ENCODE measurements at regions not wholly inside any gene's neighbourhood (a gene's known extent, or its start where the extent isn't known, plus 50 kb on each side); places are given as distances from the start of the nearest gene placed in this dataset.
"Not testable (repeated sequence)": the region's sequence is repeated elsewhere in the genome, so short reads cannot be mapped to it uniquely, and the experiment has no call there.

GRCh38 chr4:188976644-188977115 lies 837.4 kb downstream of the TRIML1 start:
- Histone ChIP-seq H3K27me3 (no peaks in the 10 kb centered on the region), H3K9me3 (no peaks in the 10 kb centered on the region), H3K4me3 (no peak overlapping the region), H3K36me3 (no peaks in the 10 kb centered on the region), H3K27ac (replicated peaks in 1 of 4) (no peak overlapping the region), H3K4me1 (peaks cover 0 to 10% (median 10%) of the 10 kb centered on the region in 4 donors)
- intact Hi-C loops (cut with DNase I) = no loop called here
- TF ChIP-seq POLR2A (IDR thresholded peaks at IDR 0.05; ENCODE audit: low read depth) (no peak), CTCF (IDR thresholded peaks at IDR 0.05) (no peak), POLR2AphosphoS5 (IDR thresholded peaks at IDR 0.05) (no peak), EP300 (IDR thresholded peaks at IDR 0.05) (no peak)
- WGBS = 20% methylated on average over 2 of the region's 2 CpGs
- DNase-seq (ENCODE audit: extremely low spot score) = no peak

GRCh38 chr4:188977232-188977631 lies 838.0 kb downstream of the TRIML1 start:
- H3K27ac ChIP-seq (replicated peaks in 1 of 4); H3K4me3 ChIP-seq; H3K36me3 ChIP-seq; intact Hi-C loops (cut with DNase I); H3K27me3 ChIP-seq; H3K9me3 ChIP-seq; DNase-seq (ENCODE audit: extremely low spot score): not testable (repeated sequence)
- H3K4me1 ChIP-seq = peaks cover 0 to 10% (median 10%) of the 10 kb centered on the region in 4 donors
- 84% methylated on average over 6 of the region's 6 CpGs for WGBS

GRCh38 chr4:188984518-188984917 lies 845.3 kb downstream of the TRIML1 start:
- intact Hi-C loops (cut with DNase I) = no loop called here
- 91% methylated on average over 1 of the region's 1 CpG for WGBS
- Histone ChIP-seq H3K27ac (replicated peaks in 1 of 4) (no peak overlapping the region), H3K36me3 (no peaks in the 10 kb centered on the region), H3K4me1 (peaks cover 0 to 5% (median 0%) of the 10 kb centered on the region in 4 donors), H3K9me3 (no peaks in the 10 kb centered on the region), H3K4me3 (no peak overlapping the region), H3K27me3 (no peaks in the 10 kb centered on the region)
- TF ChIP-seq POLR2AphosphoS5 (IDR thresholded peaks at IDR 0.05) (no peak), POLR2A (IDR thresholded peaks at IDR 0.05; ENCODE audit: low read depth) (no peak), CTCF (IDR thresholded peaks at IDR 0.05) (no peak), EP300 (IDR thresholded peaks at IDR 0.05) (no peak)
- DNase-seq (ENCODE audit: extremely low spot score) = no peak

GRCh38 chr4:188986271-188986689 lies 847.0 kb downstream of the TRIML1 start:
- Histone ChIP-seq H3K27me3 (no peaks in the 10 kb centered on the region), H3K36me3 (no peaks in the 10 kb centered on the region), H3K27ac (replicated peaks in 1 of 4) (no peak overlapping the region), H3K4me3 (no peak overlapping the region), H3K4me1 (peaks cover 0 to 5% (median 0%) of the 10 kb centered on the region in 4 donors), H3K9me3 (no peaks in the 10 kb centered on the region)
- intact Hi-C loops (cut with DNase I) = no loop called here
- TF ChIP-seq POLR2A (IDR thresholded peaks at IDR 0.05; ENCODE audit: low read depth) (no peak), POLR2AphosphoS5 (IDR thresholded peaks at IDR 0.05) (no peak)
- WGBS = 35% methylated on average over 2 of the region's 2 CpGs
- no peak for DNase-seq (ENCODE audit: extremely low spot score)

- no peak overlapping the region for H3K4me3 ChIP-seq
Observed at GRCh38 chr4:188987011-188987410, 847.8 kb downstream of the TRIML1 start.

More at GRCh38 chr4:188987011-188987410, 847.8 kb downstream of the TRIML1 start:
- TF ChIP-seq POLR2AphosphoS5 (IDR thresholded peaks at IDR 0.05) = no peak
- no peak for TF ChIP-seq CTCF (IDR thresholded peaks at IDR 0.05)
- no peak for TF ChIP-seq POLR2A (IDR thresholded peaks at IDR 0.05; ENCODE audit: low read depth)
- no peak for TF ChIP-seq EP300 (IDR thresholded peaks at IDR 0.05)
- intact Hi-C loops (cut with DNase I) = no loop called here
- Histone ChIP-seq H3K9me3 (no peaks in the 10 kb centered on the region), H3K27me3 (no peaks in the 10 kb centered on the region), H3K4me1 (peaks cover 0 to 5% (median 0%) of the 10 kb centered on the region in 4 donors), H3K36me3 (no peaks in the 10 kb centered on the region), H3K27ac (replicated peaks in 1 of 4) (no peak overlapping the region)
- no peak for DNase-seq (ENCODE audit: extremely low spot score)
- WGBS = 100% methylated on average over 1 of the region's 1 CpG
